A673 (cell line): ENCODE measurements at regions not wholly inside any gene's neighbourhood (a gene's known extent, or its start where the extent isn't known, plus 50 kb on each side); places are given as distances from the start of the nearest gene placed in this dataset.

ENCODE experiments used
- BruUV-seq: library from RNA; stranded (reverse); fragments of 400-500 nt; replicated peaks from 2 replicates; lab custom pipeline; 2021; lab: Mats Ljungman, UMichigan
- CTCF ChIA-PET: fragments of 300-600 bp; sonication (Branson Sonifier 250); formaldehyde crosslinking; loops from one replicate; lab custom pipeline; 2022; ENCODE audit warnings: antibody characterized with exemption; lab: Charles Lee
- POLR2A ChIA-PET: fragments of 300-600 bp; sonication (Branson Sonifier 250); formaldehyde crosslinking; loops from one replicate; lab custom pipeline; 2022; ENCODE audit warnings: antibody characterized with exemption; ENCODE audit not compliant: low non-redundant PET; lab: Charles Lee
- DNase-seq: peaks from one replicate; pipeline ENCODE4 v3.0.0-alpha.2; 2015; ENCODE audit warnings: low spot score
- H3K27ac ChIP-seq: fragments of 200-600 bp; sonication (generic); 2 replicates; pipeline ENCODE4 v1.5.1; 2016; ENCODE audit warnings: mixed run types, low read depth, mild to moderate bottlenecking, mixed read lengths, antibody characterized with exemption, low read length; ENCODE audit not compliant: poor library complexity, severe bottlenecking
- H3K27me3 ChIP-seq: fragments of 200-600 bp; sonication (generic); replicated peaks from 2 replicates; pipeline ENCODE4 v1.6.1; 2017; ENCODE audit warnings: mixed run types, low read depth, mild to moderate bottlenecking, mixed read lengths, antibody characterized with exemption, low read length; ENCODE audit not compliant: insufficient read depth, poor library complexity
- H3K36me3 ChIP-seq: fragments of 200-600 bp; sonication (generic); 2 replicates; pipeline ENCODE4 v1.6.1; 2016; ENCODE audit warnings: mixed run types, mild to moderate bottlenecking, mixed read lengths, antibody characterized with exemption, low read length; ENCODE audit not compliant: insufficient read depth, poor library complexity, severe bottlenecking
- H3K4me1 ChIP-seq: fragments of 200-600 bp; sonication (generic); 2 replicates; pipeline ENCODE4 v1.6.1; 2017; ENCODE audit warnings: mixed run types, mild to moderate bottlenecking, mixed read lengths, antibody characterized with exemption, low read length; ENCODE audit not compliant: insufficient read depth, poor library complexity, severe bottlenecking
- H3K4me3 ChIP-seq: fragments of 200-600 bp; sonication (generic); 2 replicates; pipeline ENCODE4 v1.5.1; 2016; ENCODE audit warnings: low read depth, mixed run types, mild to moderate bottlenecking, mixed read lengths, low read length; ENCODE audit not compliant: poor library complexity, severe bottlenecking
- H3K9me3 ChIP-seq: fragments of 200-600 bp; sonication (generic); 2 replicates; pipeline ENCODE4 v1.6.1; 2016; ENCODE audit warnings: mixed run types, low read depth, mild to moderate bottlenecking, mixed read lengths, antibody characterized with exemption, low read length; ENCODE audit not compliant: poor library complexity, severe bottlenecking
- CTCF ChIP-seq: fragments of 300-800, 200-600 bp; sonication (generic); conservative IDR thresholded peaks from 2 replicates; pipeline ENCODE4 v1.5.1; 2017; ENCODE audit warnings: low read depth, mild to moderate bottlenecking, antibody characterized with exemption, low read length, moderate library complexity, mixed read lengths
- EZH2 ChIP-seq: fragments of 200-600 bp; sonication (generic); IDR thresholded peaks from 2 replicates; pipeline ENCODE4 v1.6.1; 2017; ENCODE audit warnings: borderline replicate concordance, low read depth, mild to moderate bottlenecking, mixed read lengths, antibody characterized with exemption, low read length; ENCODE audit not compliant: poor library complexity, severe bottlenecking
- intact Hi-C: fragments of 100-400 bp; cut with micrococcal nuclease; formaldehyde crosslinking; loops from one replicate; pipeline ENCODE4 v1.10.0; 2022; ENCODE audit not compliant: unreplicated experiment

DNA sequence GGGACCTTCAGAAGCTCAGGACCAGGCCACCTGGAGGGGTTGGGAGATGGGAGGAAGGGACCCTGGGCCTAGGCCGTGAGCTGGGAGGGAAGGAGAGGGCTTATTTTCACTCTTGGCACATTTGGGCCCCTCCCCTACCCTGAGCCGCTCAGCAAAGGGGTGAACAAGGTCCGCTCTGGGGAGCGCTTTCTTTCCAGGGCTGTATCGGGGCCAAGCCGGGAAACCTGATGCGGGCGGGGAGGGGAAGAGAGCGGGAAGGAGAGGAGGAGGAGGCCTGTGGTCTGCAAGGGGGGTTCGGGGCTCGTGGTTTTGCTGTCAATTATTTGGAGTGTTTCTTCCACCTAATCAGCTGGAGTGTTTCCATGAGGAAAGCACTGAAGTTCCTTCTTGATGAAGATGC, 62.7 kb upstream of the RXRA start:
- no peak for TF ChIP-seq CTCF
- TF ChIP-seq EZH2: no peak
- no TSS peak for BruUV-seq
- Histone ChIP-seq H3K4me3 (no peak overlapping the region), H3K27me3 (no peaks in the 10 kb centered on the region), H3K36me3 (no peaks in the 10 kb centered on the region), H3K27ac (no peak overlapping the region), H3K4me1 (no peaks in the 10 kb centered on the region), H3K9me3 (no peaks in the 10 kb centered on the region)
- intact Hi-C loops: no loop called here
- no peak for DNase-seq
- ChIA-PET CTCF (no interaction called here), POLR2A (no interaction called here)

GRCh38 chr9:134264169-134264568, 62.1 kb upstream of the RXRA start:
- H3K27ac ChIP-seq: no peak overlapping the region
- H3K4me1 ChIP-seq: no peaks in the 10 kb centered on the region
- H3K4me3 ChIP-seq: no peak overlapping the region
- H3K9me3 ChIP-seq: no peaks in the 10 kb centered on the region
- ChIA-PET POLR2A (no interaction called here), CTCF (no interaction called here)
- H3K36me3 ChIP-seq: no peaks in the 10 kb centered on the region
- DNase-seq: no peak
- BruUV-seq: no TSS peak
- TF ChIP-seq EZH2 (no peak), CTCF (no peak)
- intact Hi-C loops: no loop called here
- no peaks in the 10 kb centered on the region for H3K27me3 ChIP-seq

- TF ChIP-seq EZH2 (no peak), CTCF (no peak)
- H3K27me3 ChIP-seq: no peaks in the 10 kb centered on the region
- no peak for DNase-seq
- H3K4me3 ChIP-seq: no peak overlapping the region
- no peaks in the 10 kb centered on the region for H3K9me3 ChIP-seq
- POLR2A ChIA-PET: no interaction called here
- no peaks in the 10 kb centered on the region for H3K36me3 ChIP-seq
- BruUV-seq: no TSS peak
- H3K27ac ChIP-seq: no peak overlapping the region
- intact Hi-C loops: no loop called here
- H3K4me1 ChIP-seq: no peaks in the 10 kb centered on the region
- CTCF ChIA-PET: no interaction called here
Measured at GRCh38 chr9:134265078-134265477, 61.2 kb upstream of the RXRA start.
